ENCODE measurements at regions not wholly inside any gene's neighbourhood (a gene's known extent, or its start where the extent isn't known, plus 50 kb on each side); places are given as distances from the start of the nearest gene placed in this dataset.
"Not testable (repeated sequence)": the region's sequence is repeated elsewhere in the genome, so short reads cannot be mapped to it uniquely, and the experiment has no call there.

DNA sequence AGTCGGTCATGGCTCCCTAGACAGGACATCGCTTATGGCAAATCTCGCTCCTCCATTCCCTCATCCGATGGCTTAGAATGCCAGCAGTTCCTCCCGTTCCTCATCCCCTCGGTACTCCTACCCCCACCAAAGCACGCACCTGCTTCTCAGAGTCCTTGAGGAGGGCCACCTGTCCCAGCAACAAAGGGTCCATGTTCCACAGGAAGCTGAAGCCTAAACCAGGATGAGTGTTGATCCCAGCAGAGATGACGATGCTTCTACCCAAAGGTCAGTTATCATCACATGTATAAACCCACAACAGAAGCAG is 111.2 kb downstream of the THBS2 start:
- no peak for DNase-seq

DNA sequence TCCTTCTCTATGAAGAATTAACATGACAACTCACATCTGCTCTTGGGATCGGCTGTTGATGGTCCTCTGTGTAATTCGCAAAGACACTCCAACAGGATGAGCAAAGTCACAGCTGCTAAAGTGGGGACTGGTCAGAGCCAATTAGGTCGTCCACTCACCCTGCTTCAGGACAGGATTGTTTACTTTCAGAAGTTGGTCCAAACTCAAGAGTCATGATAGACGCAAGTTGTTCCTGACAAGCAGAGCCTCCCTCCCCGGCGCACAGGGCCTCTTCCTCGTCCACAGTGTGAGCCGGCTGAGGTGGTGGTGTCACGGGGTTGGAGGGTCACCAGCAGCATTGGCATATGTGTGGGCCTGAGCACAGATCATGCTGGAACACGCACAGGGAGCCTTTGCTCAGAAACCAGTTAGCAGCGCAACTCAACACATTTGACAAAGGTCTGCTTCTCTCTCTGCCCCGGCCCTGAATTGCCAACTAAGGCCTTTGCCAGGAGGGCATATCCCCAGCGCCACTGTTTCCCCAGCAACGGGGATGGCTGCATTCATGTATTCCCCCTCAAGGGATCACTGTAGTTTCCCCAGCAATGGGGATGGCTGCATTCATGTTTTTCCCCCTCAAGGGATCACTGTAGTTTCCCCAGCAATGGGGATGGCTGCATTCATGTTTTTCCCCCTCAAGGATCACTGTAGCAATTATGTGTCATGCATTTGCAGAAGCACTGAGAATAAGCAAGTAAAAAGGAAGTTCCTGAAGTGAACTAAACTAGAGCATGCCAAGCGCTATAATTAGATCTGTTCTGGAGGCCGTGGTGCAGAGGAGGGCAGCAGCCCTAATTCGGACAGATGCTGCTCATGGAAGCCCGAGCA is 111.7 kb downstream of the THBS2 start:
- DNase-seq = no peak

DNA sequence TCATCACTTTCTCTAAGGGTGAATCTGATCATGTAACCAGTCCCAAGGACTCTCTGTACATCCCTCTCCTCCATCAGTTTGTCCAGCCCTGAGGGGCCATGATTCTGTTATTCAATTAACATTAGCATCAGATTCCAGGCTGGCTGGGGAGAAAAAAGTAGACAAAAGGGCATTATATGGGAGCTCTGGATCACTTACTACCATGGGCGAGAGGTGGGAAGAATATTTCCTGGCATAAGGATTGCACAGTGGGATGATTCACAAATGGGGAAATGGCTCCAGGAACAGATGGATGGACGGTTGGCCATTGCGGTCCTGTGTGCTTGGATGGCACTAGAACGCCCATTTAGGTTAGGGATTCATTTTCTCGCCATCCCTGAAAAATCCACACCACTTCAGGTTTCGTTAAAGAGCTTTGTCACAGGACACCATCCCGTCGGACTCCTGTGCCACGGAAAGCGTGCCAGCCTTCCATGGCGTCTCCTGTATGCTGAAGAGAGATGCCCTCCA is 112.6 kb downstream of the THBS2 start:
- no peak for DNase-seq

DNA sequence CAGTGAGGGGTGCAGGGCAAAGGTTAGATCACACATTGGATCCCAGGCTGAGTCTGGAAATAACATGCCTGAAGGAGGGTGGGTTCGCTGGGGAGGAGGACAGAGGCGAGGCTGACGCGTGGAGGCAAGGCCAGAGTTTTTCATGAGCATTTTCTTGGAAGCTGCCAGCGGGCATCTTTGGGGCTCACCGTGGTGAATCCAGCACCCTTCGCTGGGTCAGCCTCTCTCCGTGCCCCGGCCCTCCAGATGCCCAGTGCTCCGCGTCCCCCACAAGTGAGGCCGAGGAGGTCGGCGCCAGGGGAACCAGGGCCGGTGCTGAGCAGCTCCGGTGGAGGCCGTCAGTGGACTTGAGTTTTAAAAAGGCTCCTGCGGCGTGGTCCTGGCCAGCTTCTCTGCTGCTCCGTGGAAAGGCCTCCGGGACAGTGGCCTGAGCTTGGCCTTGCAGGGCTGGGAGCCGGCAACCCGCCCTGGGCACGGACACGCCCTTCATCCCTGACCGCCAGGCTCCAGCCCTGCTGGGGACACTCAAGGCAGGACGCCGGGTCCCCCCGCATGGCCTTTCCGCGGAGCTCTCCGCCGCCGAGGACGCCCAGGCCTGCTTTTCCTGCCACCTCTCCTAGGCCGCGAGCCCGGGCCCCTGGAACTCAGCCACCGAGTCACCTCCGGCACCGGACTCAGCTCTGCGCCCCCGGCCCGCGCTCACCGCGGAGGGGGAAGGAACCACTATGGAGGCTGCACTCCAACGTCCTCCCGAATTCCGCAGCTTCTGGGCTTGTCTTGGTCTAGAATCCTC is 114.3 kb downstream of the THBS2 start:
- DNase-seq = no peak

DNA sequence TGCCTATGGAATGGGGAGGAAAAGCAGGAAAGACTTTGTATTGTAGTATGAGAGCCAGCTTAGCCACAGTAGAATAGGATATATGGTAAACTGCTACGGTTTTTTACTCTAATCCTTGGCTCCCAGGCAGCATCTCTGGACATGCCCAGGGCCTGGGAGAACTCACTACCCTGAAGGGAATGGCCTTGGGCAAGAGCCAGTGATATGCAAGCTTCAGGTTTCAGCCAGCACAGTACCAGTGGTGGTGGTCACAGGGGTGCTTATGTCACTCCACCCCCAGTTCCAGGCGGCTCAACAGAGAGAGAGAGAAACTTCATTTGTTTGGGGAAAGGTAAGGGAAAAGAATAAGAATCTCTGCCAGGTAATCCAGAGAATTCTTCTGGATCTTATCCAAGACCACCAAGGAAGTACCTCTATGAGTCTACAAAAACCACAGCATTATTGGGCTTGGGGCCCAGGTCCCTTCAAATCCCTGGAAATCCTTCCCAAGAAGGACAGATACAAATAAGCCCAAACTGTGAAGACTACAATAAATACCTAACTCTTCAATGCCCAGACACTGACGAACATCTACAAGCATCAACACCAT is 121.2 kb downstream of the THBS2 start:
- no peak for DNase-seq

DNA sequence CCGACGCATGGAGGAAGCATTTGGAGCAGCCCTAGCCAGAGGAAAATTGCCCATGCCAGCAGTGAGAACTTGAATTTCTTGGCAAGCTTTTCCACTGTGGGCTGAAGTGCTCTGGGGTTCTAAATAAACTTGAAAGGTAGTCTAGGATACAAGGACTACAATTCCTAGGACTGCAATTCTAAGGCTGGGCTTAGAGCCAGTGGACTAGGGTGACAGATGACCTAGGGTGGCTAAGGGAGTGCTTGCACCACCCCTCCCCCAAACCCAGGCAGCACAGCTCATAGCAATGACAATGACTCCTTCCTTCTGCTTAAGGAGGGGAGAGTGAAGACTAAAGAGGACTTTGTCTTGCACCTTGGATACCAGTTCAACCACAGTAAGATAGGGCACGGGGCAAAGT is 122.3 kb downstream of the THBS2 start:
- DNase-seq = no peak

DNA sequence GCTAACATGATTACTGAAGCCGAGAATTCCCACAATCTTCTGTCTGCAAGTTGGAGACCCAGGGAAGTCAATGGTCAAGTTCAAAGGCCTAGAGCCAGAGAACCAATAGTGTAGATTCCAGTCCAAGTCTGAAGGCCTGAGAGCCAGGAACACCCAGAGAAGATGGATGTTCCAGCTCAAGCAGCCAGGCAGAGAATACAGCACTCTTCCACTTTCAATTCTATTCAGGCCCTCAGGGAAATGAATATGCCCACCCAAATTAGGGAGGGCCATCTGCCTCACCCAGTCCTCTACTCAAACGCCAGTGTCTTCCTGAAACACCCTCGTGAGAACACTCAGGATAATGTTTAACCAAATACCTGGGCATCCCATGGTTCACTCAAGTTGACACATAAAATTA is 123.5 kb downstream of the THBS2 start:
- DNase-seq = no peak

DNA sequence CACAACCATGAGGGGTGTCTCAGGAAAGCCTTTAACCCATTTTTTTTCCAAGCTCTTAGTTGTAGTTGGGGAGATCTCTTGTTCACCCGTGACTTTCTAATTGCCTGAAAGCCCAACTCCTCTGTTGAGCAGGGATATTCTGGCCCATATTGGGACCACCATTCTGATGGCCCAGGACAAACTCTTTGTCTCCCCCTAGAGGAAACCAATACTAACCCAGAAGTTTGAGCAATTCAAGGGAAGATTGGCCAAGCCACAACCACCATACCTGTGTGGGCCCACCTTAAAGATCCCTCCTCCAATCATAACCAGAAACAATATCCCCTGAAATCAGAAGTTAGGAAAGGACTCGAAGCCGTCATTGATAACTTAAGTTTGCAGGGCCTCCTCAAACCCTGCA is 132.6 kb downstream of the THBS2 start:
- no peak for DNase-seq

DNA sequence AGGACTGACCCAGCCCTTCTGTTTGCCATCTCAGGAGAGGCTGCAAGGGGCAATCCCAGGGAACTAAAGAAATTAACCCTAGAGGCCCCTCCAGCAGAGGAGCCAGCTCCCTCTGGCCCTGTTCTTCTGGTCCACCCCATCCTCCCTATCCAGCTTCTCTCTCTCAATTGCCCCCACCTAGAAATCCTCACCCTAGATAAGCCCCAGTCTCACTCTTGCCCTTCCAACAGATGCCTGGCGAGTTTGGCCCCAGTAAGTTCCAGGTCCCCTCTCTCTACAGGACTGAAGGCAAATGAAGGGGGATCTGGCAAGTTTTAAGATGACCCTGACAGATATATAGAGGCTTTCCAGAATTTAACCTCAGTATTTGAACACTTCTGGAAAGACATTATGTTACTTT is 134.0 kb downstream of the THBS2 start:
- no peak for DNase-seq

DNA sequence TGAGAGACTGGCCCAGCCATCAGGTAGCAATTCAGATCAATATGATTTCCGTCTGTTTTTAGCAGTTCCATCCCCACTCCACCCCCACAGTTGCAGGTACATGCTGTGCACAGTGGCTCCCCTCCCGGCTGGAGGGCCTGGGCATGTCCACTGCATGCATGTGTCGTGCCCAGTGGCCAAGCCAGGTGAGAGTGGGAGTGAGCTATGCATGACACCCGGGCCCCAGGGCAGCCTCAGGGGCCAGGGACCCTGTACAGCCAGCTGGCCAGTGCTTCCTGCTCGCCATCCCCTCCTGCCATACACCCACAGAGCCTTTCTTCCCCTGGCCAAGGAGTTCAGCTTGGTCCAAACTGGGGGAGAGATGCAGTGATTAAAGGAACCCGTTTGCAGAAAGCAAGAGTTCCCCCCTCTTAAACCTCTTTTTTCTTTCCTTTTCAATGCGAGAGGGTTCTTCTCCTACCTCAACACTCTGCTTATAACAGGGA is 135.3 kb downstream of the THBS2 start:
- no peak for DNase-seq

DNA sequence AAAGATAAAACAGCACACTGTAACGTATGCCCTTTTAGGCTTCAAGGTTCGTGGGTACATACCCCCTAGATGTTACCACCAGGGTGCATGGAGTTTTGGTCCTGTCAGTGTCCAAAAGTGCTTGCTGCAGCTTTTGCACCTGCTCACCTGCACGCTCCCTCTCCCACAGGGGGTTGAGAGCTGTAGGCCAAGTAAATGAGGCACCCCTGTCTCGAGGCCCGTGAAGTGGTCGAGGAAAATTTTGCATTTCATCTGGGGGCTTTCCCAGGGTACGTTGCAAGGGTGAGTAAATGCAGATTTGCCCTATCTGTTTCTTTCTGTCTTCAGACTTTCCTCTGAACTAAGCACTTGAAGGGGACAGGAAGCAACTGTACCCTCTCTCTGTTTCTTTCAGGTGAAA is 136.0 kb downstream of the THBS2 start:
- no peak for DNase-seq

DNA sequence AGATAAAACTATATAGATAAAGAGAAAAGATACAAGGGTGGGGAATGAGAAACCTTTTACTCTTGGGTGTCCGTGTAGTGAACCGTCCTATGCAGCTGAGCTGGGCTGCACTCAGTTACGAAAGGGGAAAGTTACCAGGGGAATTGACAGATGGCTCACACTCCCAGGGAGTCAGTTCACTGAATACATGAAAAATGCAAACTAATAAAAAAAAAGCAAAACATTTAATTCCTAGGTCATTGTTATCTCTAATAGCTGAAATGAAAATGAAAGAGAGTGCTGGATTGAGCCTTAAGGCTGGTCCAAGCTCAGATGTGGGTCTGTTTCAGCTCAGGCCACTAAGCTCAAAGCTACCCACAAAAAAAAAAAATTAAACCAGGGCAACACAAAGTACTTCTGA is 138.0 kb downstream of the THBS2 start:
- no peak for DNase-seq

DNA sequence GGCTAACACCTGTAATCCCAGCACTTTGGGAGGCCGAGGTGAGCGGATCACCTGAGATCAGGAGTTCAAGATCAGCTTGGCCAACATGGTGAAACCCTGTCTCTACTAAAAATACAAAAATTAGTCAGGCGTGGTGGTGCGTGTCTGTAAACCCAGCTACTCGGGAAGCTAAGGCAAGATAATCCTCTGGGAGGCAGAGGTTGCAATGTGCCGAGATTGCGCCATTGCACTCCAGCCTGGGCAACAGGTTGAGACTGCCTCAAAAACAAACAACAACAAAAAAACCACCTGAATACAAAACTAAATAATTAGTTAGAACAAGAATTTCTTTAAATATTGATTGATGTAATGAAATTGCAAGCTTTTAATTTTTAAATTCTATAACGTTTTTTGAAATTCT is 139.0 kb downstream of the THBS2 start:
- DNase-seq = not testable (repeated sequence)

DNA sequence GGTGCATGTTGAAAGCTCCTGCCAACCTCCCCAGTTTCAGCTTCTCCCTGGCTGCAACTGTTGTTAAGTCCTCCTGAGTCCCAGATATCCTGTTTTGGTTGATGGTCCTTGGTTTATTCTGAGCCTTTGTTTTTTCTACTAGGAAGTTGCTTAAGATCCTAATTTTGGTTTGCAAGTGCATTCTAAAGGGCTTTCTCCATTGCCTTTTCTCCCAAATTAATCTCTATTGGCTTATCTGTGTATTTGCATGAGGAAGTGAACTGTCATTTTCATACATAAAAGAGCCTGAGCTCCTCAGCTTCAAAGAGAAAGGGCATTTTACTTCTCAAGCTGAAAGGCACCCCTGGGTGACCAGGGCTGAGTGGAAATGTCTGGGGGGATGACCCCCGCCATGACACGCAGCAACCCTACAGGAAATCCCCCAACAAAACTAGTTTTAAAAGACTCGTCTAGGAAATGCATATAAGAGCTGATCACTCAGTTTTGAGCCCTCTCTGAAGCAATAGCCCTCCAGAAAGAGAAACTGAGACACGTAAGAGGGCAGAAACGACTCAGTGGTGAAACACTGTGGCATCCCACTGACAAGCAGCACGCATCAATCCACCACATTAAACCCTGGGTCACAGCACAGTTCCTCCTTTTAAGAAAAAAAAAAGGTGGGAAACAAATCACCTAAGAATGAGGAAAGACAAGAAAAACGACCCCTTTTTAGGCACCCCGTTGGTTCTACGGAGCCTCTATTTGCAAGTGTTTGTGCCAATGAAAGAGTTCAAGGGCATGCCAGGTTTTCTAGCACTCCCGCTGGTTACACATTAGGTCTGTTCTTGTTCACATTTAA is 140.9 kb downstream of the THBS2 start:
- no peak for DNase-seq

DNA sequence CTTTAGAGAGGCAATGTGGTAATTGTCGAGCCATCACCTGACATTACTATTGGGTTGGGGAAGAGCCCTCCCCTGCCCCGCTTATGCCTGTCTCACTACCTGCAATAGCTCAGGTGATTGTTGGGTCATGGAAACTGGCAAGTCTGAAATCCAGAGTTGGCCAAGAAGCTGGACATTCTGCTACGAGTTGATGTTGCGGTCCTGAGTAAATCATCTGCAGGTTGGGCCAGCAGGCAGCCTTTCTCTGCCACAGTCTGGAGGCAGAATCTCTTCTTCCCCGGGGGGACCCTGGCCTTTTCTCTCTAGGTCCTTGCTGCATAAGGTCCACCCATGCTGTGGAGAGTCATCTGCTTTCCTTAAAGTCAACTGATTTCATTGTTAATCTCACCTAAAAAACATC is 142.4 kb downstream of the THBS2 start:
- DNase-seq = no peak

DNA sequence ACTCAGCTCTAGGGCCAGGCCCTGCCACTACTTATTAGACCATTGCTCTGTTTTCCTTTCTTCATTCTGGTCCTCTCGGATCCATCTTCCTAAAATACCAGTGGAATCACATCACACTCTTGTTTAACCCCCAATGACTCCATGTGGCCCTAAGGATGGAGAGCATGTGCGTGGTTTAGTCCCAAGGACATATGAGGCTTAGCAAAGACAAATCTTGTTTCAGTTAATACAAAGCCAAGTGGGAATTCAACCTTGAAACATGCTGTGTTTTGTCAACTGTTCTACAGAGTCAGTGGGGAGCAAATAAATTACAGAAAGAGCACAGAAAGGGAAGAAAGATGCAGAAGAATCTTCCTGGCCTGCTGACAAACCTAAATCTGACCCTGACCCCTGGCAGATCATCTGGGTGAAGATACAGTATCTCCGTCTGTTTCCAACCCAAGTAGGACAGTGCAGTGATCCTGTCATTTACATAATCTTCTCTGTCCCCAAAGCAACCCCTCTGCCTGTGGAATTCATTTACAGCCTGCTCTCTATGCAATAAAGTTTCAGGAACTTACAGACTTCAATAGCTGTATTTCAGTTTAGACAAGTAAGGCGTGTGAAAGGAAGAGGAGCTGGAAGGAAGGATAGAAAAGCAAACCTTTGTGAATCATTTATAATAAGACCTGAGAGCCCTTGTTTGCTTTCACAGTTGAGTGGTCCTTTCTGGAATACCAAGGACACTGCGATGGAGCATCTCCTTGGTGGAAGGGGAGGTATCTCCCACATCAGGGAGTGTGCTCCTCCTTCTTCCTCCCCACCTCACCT is 144.0 kb downstream of the THBS2 start:
- DNase-seq = no peak

DNA sequence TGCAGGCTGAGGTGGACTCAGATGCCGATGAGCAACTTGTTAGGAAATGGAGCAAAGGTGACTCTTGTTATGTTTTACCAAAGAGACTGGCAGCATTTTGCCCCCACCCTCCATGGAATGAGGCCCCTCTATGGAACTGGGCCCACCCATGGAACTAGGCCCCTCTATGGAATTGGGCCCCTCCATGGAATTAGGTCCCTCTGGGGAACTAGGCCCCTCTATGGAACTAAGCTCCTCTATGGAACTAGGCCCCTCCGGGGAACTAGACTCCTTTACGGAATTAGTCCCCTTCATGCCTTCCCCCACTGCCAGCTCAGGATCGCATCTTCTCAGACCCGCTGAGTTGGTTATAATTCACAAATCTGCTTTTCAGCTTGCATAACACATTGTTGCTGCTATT is 144.9 kb downstream of the THBS2 start:
- no peak for DNase-seq

DNA sequence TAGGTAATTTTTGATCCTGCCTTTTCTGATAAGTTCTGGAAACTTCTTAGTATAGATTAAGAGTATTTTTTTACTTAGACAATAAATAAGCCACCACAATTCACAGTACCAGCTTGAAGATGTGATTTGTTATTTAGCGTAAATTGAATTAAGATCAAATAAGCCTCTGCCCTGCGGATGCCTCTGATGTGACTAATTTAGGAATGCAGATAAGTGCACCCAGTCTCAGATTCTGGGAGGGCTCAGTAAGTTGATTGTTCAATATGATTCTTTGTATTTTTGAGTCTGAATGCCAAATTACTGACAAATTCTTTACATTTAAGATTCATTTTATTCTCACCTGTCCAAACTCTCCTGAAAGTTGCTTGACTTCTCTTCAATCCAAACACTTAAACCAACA is 147.5 kb downstream of the THBS2 start:
- DNase-seq = no peak

DNA sequence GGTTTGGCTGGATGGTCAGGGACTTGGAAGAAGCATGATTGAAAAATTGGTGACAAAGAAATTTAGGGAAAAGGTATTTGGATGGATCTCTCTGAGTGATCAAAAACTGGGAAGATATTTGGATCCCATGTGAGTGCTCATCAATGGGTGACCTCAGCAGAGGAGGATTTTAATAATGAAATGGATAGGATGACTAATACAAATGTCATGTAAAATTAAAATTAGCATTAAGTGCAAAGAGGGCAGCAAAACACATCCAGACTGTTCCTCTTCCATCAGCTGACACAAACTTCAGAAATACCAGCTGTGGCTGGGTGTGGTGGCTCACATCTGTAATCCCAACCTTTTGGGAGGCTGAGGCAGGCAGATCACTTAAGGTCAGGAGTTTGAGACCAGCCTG is 151.7 kb downstream of the THBS2 start:
- DNase-seq = no peak

DNA sequence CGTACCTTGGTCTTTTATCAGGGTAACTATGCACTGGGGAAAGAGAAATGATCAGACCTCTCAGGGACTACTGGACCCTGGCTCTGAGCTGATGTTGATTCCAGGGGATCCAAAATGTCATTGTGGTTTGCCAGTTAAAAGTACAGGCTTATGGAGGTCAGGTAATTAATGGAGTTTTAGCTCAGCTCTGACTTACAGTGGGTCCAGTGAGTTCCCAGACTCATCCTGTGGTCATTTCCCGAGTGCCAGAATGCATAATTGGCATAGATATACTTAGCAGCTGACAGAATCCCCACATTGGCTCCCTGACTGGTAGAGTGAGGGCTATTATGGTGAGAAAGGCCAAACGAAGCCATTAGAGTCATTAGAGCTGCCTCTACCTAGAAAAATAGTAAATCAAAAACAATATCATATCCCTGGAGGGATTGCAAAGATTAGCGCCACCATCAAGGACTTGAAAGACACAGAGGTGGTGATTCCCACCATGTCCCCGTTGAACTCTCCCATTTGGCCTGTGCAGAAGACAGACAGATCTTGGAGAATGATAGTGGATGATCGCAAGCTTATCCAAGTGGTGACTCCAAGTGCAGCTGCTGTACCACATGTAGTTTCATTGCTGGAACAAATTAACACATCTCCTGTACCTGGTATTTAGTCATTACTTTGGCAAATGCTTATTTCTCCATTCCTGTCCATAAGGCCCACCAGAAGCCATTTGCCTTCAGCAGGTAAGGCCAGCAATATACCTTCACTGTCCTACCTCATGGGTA is 152.4 kb downstream of the THBS2 start:
- no peak for DNase-seq
